Lower lobe of right lung (tissue), 2 donors: ENCODE measurements at regions not wholly inside any gene's neighbourhood (a gene's known extent, or its start where the extent isn't known, plus 50 kb on each side); places are given as distances from the start of the nearest gene placed in this dataset.

Experiments used
- ATAC-seq, 2 donors: fragments of 200-7000 bp; cut with Tn5 transposase; one replicate each; pipeline ENCODE4 v1.9.1; 2020 to 2022; ENCODE audit warnings: mild to moderate bottlenecking in 2 of 2, moderate library complexity in 2 of 2
- DNase-seq: peaks from one replicate; pipeline ENCODE4 v3.0.0-alpha.2; 2020
- H3K27ac ChIP-seq: fragments of 200-600 bp; one replicate; pipeline ENCODE4 v1.8.0; 2022
- H3K27me3 ChIP-seq: fragments of 200-600 bp; one replicate; pipeline ENCODE4 v1.8.0; 2022; ENCODE audit warnings: low read depth
- H3K36me3 ChIP-seq: fragments of 200-600 bp; one replicate; pipeline ENCODE4 v1.8.0; 2022; ENCODE audit warnings: mild to moderate bottlenecking
- H3K4me1 ChIP-seq: fragments of 200-600 bp; one replicate; pipeline ENCODE4 v1.8.0; 2022
- H3K4me3 ChIP-seq: fragments of 200-600 bp; one replicate; pipeline ENCODE4 v1.8.0; 2022; ENCODE audit warnings: mild to moderate bottlenecking
- H3K9me3 ChIP-seq: fragments of 200-600 bp; one replicate; pipeline ENCODE4 v1.8.0; 2022
- CTCF ChIP-seq: fragments of 200-600 bp; IDR thresholded peaks from one replicate; pipeline ENCODE4 v1.8.0; 2022; ENCODE audit warnings: antibody characterized with exemption, mild to moderate bottlenecking
- intact Hi-C: fragments of 100-400 bp; cut with DNase I; formaldehyde crosslinking; loops from one replicate; pipeline ENCODE4 v1.11.0; 2022
- donor health status: DM: no; HTN: yes; CAD: no; lungs with severe emphysema.

- DNase-seq, result no peak
- no peak for TF ChIP-seq CTCF
- Histone ChIP-seq H3K36me3 (no peaks in the 10 kb centered on the region), H3K27me3 (no peaks in the 10 kb centered on the region), H3K27ac (no peak overlapping the region), H3K4me1 (no peaks in the 10 kb centered on the region), H3K4me3 (no peak overlapping the region), H3K9me3 (no peaks in the 10 kb centered on the region)
- intact Hi-C loops, result no loop called here
- peak in 1 of 2 donors; percentile 34 for ATAC-seq
Measured at GRCh38 chr2:22499082-22499839, 885.7 kb upstream of the KLHL29 start.

- no peak for TF ChIP-seq CTCF
- Histone ChIP-seq H3K36me3 (no peaks in the 10 kb centered on the region), H3K27me3 (no peaks in the 10 kb centered on the region), H3K9me3 (no peaks in the 10 kb centered on the region), H3K27ac (no peak overlapping the region), H3K4me3 (no peak overlapping the region), H3K4me1 (no peaks in the 10 kb centered on the region)
- ATAC-seq (no peak), DNase-seq (no peak)
- intact Hi-C loops, result no loop called here
Measured at GRCh38 chr2:22500555-22500935, 884.4 kb upstream of the KLHL29 start.

- TF ChIP-seq CTCF, result no peak
- Histone ChIP-seq H3K4me3 (no peak overlapping the region), H3K27me3 (no peaks in the 10 kb centered on the region), H3K36me3 (no peaks in the 10 kb centered on the region), H3K9me3 (no peaks in the 10 kb centered on the region), H3K27ac (no peak overlapping the region), H3K4me1 (no peaks in the 10 kb centered on the region)
- intact Hi-C loops, result no loop called here
- ATAC-seq (no peak), DNase-seq (no peak)
Measured at GRCh38 chr2:22501851-22502250, 883.1 kb upstream of the KLHL29 start.

GRCh38 chr2:22513563-22513962, 871.4 kb upstream of the KLHL29 start:
- intact Hi-C loops, result no loop called here
- no peak overlapping the region for H3K4me3 ChIP-seq
- H3K27me3 ChIP-seq, result no peaks in the 10 kb centered on the region
- no peak for ATAC-seq
- H3K27ac ChIP-seq, result no peak overlapping the region
- no peaks in the 10 kb centered on the region for H3K9me3 ChIP-seq
- H3K36me3 ChIP-seq, result no peaks in the 10 kb centered on the region
- H3K4me1 ChIP-seq, result no peaks in the 10 kb centered on the region
- no peak for TF ChIP-seq CTCF
- no peak for DNase-seq

DNA sequence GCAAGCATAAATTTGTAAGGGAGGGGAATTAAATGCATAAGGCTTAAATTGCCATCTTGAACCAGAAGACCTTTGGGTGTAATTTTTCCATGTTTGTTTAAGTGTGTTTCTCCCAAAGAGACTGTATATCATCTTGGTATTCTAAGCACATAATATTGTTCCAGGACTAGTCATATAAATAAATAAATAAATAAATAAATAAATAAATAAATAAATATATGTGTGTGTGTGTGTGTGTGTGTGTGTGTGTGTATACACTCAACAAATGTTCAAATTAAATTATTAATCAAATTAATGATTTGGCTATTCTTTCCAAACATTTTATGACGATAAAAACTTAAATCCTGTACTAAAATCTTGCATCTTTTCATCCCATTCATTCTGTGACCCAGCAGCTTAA, 867.8 kb upstream of the KLHL29 start:
- ATAC-seq, result no peak

More for the DNA sequence above, 867.8 kb upstream of the KLHL29 start:
- Histone ChIP-seq H3K36me3 (no peaks in the 10 kb centered on the region), H3K4me3 (no peak overlapping the region), H3K27ac (no peak overlapping the region), H3K9me3 (no peaks in the 10 kb centered on the region), H3K4me1 (no peaks in the 10 kb centered on the region), H3K27me3 (no peaks in the 10 kb centered on the region)
- intact Hi-C loops, result no loop called here
- DNase-seq, result no peak
- TF ChIP-seq CTCF, result no peak
